ENCODE measurements at regions not wholly inside any gene's neighbourhood (a gene's known extent, or its start where the extent isn't known, plus 50 kb on each side); places are given as distances from the start of the nearest gene placed in this dataset.

- TF ChIP-seq EZH2 (optimal IDR thresholded peaks at IDR 0.05; ENCODE audit: low read depth, low read length) (no peak), CTCF (IDR thresholded peaks at IDR 0.05; ENCODE audit: low read length) (no peak), EZH2phosphoT487 (IDR thresholded peaks at IDR 0.05; ENCODE audit: low read length) (no peak)
These were observed 239.6 kb downstream of the SOX9 start for GRCh38 chr17:72360386-72360940.
